ENCODE measurements at regions not wholly inside any gene's neighbourhood (a gene's known extent, or its start where the extent isn't known, plus 50 kb on each side); places are given as distances from the start of the nearest gene placed in this dataset.

- DNase-seq (ENCODE audit: low read depth): no peak
- no peak for TF ChIP-seq CTCF (IDR thresholded peaks at IDR 0.05; ENCODE audit: insufficient read depth, low read depth, low read length, missing control alignments)
- no peak overlapping the region for H3K4me3 ChIP-seq (ENCODE audit: low read depth, low read length)
Measured at GRCh38 chr1:34303218-34303617, 126.5 kb downstream of the C1orf94 start.

- no peak for DNase-seq (ENCODE audit: low read depth)
- H3K4me3 ChIP-seq (ENCODE audit: low read depth, low read length): no peak overlapping the region
- no peak for TF ChIP-seq CTCF (IDR thresholded peaks at IDR 0.05; ENCODE audit: insufficient read depth, low read depth, low read length, missing control alignments)
Measured at GRCh38 chr1:34306568-34306967, 129.9 kb downstream of the C1orf94 start.

GRCh38 chr1:34312359-34312758 is 135.7 kb downstream of the C1orf94 start:
- no peak for DNase-seq (ENCODE audit: low read depth)
- no peak overlapping the region for H3K4me3 ChIP-seq (ENCODE audit: low read depth, low read length)
- TF ChIP-seq CTCF (IDR thresholded peaks at IDR 0.05; ENCODE audit: insufficient read depth, low read depth, low read length, missing control alignments): no peak

GRCh38 chr1:34315974-34316373 is 139.3 kb downstream of the C1orf94 start:
- no peak for DNase-seq (ENCODE audit: low read depth)
- no peak overlapping the region for H3K4me3 ChIP-seq (ENCODE audit: low read depth, low read length)
- no peak for TF ChIP-seq CTCF (IDR thresholded peaks at IDR 0.05; ENCODE audit: insufficient read depth, low read depth, low read length, missing control alignments)

GRCh38 chr1:34316773-34317172 is 140.1 kb downstream of the C1orf94 start:
- DNase-seq (ENCODE audit: low read depth): no peak
- TF ChIP-seq CTCF (IDR thresholded peaks at IDR 0.05; ENCODE audit: insufficient read depth, low read depth, low read length, missing control alignments): no peak
- no peak overlapping the region for H3K4me3 ChIP-seq (ENCODE audit: low read depth, low read length)

GRCh38 chr1:34319218-34319617 is 142.5 kb downstream of the C1orf94 start:
- no peak for DNase-seq (ENCODE audit: low read depth)
- H3K4me3 ChIP-seq (ENCODE audit: low read depth, low read length): no peak overlapping the region
- TF ChIP-seq CTCF (IDR thresholded peaks at IDR 0.05; ENCODE audit: insufficient read depth, low read depth, low read length, missing control alignments): no peak

- no peak overlapping the region for H3K4me3 ChIP-seq (ENCODE audit: low read depth, low read length)
- DNase-seq (ENCODE audit: low read depth): no peak
- TF ChIP-seq CTCF (IDR thresholded peaks at IDR 0.05; ENCODE audit: insufficient read depth, low read depth, low read length, missing control alignments): no peak
Measured at GRCh38 chr1:34320053-34320669, 143.5 kb downstream of the C1orf94 start.
